GM19452 (cell line): ENCODE measurements at regions not wholly inside any gene's neighbourhood (a gene's known extent, or its start where the extent isn't known, plus 50 kb on each side); places are given as distances from the start of the nearest gene placed in this dataset.
"Not testable (repeated sequence)": the region's sequence is repeated elsewhere in the genome, so short reads cannot be mapped to it uniquely, and the experiment has no call there.

Source experiments
- ATAC-seq: cut with Tn5 transposase; IDR thresholded peaks from one replicate; pipeline ENCODE4 v1.9.1; 2021; ENCODE audit not compliant: unreplicated experiment

DNA sequence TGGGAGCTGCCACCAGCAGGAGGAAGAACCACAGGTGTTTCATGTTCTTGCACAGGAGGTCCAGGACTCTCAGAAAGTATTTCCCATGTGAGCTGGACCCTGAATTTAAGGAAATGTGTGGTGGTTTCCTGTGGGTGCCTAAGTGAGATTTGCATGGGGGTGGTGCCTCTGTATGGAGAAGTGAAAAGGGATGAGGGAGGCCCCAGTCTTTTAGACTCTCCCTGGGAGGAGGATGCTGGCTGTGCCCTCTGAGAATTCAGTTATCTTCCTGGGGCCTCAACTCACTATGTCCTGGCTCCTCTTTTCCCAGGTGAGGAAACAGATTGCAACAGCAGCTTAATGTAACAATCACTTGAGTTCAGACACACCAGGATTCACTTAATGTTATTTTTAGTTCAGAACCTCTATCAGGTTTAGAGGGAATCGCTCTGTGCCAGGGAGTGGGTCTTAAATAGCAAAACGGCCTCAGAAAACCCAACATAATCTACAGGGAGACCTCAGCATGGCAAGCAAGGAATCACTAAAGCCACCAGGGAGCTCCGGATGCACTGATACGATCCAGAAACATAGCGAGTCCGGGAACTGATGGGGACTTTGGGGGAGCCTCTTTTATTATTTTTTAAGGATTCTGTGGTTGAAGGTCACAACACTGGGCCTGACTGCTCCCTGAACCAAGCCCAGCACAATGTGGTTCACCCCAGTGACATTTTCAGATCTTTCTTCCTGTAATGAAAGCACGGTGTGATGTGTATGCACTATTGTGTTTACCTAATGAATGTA is 823.5 kb downstream of the TMEM121 start:
- ATAC-seq, result not testable (repeated sequence)

DNA sequence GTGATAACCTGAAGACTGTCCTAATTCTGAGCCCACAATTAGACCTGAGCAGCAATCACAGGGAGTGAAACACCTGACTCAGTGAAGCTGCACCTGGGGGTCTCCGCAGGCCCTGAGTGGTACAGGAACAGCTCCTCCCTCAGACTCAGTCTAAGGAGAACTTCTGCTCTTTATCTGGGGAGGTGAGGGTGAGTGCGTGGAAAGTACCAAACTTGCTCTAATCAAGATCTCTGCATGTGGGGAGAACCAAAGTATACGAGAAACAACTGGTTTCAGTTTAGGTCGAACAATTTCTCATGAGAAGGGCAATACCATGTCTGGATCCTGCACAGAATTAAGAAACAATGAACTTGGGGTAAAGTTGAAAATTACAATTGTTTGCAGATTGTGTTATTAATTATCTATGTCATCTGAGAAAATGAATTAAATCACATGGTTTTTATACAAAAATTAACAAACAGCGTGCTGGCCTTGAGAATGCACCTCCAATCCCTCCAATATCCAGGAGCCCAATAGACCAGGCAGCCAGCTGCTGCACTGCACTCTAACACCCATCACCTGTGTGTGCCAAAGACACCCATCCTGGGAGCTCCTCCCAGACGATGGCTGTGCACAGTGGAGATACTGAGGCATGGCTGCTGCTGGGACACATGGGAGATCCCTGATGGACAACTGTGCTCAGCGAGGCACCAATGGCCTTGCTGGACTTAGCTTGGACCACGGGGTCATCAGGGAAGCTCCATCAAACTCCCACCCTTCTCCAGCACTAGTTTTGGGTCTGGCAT is 828.8 kb downstream of the TMEM121 start:
- not testable (repeated sequence) for ATAC-seq

DNA sequence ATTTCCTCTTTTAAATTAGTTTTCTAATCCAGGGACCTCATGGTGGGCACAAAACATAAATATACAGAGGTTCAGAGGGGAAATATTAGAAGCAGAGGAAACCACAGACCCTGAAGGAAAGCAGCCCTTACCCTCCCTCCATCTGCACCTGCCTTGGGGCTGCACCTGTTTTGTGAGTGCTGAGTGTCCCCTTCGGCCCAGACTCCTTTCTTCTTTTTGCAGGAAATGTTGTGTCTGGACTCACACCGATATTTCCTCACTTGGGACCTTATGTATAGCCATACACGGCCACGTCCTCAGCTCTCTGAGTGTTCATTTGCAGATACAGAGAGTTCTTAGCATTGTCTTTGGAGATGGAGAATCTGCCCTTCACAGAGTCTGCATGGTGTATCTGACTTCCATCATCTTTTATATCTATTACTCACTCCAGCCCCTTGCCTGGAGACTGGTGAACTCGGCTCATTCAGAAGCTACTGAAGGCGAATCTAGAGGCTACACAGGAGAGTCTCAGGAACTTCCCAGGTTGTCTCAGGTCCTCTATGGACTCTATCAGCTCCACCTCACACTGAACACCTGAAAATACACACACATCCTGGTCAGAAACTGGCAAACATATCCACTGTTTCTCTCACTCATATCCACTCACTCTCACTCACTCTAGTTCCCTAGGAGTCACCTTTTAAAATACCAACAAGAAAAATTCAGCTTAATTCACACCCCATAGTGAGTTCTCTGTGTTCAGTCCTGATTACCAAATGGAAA is 829.7 kb downstream of the TMEM121 start:
- not testable (repeated sequence) for ATAC-seq

DNA sequence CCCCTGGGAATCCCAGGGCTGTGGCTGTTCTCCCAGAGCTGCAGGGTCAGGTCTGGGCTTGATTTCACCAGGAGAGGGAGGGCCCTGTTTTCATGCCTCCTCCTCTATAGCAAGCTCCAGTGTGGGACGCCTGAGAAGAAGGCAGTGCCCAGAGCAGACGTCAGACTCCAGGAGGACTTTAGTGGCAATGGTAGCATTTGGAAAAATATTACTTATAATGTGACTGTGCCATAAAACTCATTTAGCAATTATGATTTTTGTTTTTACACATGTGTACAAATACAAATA is 830.2 kb downstream of the TMEM121 start:
- ATAC-seq, result not testable (repeated sequence)

DNA sequence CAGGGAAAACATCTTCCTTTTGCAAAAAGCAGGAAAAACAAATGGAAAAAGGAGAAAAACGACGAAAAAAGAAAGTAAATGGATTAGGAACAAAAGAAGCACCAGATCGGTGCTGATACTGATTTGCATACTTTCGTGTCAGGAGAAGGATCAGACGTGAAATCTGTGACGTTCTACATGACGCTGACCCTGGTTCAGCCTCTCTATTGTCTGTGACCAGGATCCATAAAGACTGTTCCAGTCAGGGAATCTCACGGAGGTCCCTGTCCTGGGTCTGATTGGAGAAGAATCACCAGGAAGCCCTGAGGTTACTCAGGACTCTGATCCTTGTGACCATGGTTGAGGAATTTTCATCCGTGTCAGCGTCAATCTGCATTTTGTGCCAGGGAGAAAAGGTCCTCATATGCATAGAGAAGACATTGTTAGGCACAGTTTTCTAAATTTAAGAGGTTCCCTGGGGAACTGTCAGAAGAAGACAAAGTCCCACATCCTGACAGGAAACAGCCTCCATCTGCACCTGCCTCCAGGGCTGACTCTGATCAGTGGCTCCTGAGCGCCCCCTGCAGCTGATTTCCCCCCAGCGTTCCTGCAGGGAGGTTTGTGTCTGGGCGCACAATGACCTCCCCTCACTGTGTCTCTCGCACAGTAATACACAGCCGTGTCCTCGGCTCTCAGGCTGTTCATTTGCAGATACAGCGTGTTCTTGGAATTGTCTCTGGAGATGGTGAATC is 832.9 kb downstream of the TMEM121 start:
- ATAC-seq, result not testable (repeated sequence)

DNA sequence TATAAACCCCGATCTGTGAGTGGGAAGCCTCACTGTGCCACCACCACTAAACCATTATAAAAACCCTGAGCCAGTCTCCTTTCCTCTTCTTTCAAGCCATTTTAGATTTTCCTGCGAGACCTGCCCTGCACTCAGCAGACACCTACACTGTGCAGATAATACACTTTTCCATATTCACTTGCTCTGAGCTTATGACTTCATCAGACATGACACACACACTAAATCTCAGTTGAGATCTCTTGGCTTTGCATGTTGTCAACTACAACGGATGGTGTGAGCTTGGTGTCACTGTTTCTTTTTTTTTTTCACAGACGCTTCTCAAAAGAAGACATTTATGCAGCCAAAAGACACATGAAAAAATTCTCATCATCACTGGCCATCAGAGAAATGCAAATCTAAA is 839.0 kb downstream of the TMEM121 start:
- ATAC-seq, result not testable (repeated sequence)

DNA sequence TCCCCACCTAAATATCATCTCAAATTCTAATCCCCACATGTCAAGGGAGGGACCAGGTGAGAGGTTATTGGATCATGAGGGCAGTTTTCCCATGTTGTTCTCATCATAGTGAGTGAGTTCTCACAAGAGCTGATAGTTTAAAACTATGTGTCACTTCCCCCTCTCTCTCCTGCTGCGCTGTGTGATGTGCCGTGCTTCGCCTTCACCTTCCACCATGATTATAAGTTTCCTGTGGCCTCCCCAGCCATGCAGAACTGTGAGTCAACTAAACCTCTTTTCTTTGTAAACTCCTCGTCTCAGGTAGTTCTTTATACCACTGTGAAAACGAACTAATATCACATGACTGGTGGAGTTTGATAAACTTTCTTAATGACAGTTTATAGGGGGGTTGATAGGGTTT is 839.5 kb downstream of the TMEM121 start:
- not testable (repeated sequence) for ATAC-seq

DNA sequence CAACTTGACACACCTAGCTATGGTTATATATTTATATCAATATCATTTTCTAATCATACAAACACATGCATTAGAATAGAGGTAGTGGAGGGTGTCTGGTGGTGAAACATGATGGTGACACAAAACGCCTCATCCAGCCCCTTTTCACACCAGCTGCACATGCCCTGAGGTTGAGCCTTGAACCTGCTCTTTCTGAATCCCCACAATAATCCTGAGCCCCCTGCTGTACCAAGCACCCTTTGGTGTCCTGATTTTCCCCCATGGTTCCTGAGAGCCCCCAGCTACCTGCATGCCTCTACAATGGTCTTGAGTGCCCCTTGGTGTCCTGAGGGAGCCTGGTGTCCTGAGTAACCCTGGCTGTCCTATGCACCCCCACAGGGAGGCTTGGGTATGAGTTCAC is 840.6 kb downstream of the TMEM121 start:
- not testable (repeated sequence) for ATAC-seq

DNA sequence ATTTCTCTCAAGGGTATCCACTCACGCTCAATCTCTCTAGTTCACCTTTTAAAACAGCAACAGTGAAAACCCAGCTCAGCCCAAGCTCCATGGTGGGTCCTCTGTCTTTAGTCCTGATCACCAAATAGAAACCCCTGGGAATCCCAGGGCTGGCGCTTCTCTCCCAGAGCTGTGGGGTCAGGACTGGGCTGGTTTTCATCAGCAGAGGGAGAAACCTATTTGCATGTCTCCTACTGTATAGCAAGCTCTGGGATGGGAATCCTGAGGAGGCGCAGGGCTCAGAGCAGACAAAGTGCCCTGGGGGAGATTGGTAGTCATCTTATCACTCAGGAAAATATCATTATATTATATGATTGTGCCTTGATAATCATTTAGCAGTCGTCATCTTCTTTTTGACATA is 843.1 kb downstream of the TMEM121 start:
- not testable (repeated sequence) for ATAC-seq

DNA sequence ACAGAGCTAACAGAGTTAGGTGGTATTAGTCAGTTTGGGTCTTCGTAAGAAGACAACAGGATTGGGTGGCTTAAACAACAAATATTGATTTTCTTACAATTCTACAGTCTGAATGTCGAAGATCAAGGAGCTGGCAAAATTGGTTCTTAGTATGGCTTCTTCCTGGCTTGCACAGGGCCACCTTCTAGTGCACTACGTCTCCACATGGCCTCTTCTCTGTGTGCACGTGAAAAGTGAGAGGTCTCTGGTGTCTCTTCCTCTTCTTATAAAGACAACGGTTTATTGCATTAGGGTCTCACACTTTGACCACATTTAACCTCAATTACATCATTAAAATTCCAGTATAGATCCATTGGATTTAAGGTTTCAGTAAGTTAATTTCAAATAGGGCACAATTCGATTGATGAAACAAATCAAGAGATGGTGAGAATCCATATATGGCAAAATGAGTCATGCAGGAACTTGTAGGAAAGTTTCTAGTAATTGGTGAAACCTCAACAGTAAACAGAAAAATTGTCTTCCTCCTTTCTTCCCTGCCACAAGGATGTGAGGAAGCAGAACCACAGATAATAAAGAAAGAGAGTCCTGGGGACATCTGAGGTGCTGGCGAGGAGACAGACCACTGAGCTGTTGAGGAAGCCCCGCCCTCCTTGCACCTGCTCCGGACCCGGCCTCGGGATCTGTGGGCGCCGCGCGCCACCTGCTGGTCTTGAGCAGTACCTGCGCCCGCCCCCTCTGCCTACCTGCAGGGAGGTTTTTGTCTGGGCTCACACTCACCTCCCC is 846.7 kb downstream of the TMEM121 start:
- ATAC-seq, result peak; percentile 82

DNA sequence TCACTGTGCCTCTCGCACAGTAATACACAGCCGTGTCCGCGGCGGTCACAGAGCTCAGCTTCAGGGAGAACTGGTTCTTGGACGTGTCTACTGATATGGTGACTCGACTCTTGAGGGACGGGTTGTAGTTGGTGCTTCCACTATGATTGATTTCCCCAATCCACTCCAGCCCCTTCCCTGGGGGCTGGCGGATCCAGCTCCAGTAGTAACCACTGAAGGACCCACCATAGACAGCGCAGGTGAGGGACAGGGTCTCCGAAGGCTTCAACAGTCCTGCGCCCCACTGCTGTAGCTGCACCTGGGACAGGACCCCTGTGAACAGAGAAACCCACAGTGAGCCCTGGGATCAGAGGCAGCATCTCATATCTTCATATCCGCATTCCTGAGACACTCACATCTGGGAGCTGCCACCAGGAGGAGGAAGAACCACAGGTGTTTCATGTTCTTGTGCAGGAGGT is 847.3 kb downstream of the TMEM121 start:
- not testable (repeated sequence) for ATAC-seq

DNA sequence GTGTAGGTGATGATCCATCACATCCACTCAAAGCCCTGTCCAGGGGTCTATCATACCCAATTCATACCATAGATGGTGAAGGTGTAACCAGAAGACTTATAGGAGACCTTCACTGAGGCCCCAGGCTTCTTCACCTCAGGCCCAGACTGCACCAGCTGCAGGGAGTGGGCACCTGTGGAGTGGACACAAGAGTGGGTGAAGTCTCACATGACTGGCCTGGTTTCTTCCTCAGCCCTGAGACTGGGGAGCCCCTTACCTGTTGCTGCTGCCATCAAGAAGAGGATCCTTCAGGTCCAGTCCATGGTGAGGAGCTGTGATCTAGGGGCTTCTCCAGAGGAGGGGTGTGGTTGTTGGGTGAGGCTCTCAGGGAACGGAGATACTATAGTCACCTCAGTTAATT is 851.0 kb downstream of the TMEM121 start:
- no peak for ATAC-seq

DNA sequence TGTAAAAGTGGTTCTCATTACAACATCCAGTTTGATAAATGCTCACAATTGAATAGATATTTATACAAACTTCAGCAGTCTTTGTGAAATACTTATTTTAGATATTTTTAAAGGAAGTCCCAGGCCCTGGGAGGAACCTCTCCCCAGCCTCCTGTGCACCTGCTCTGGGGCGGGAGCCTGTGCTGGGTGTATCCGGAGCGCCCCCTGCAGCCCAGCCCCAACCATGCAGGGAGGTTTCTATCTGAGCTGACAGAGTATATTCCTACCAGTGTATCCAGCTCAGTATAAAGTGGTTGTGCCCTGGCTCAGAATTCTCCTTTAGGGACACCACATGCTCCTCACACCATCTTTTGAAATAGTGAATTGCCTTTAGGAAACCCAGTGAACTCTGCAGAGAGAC is 851.8 kb downstream of the TMEM121 start:
- no peak for ATAC-seq

DNA sequence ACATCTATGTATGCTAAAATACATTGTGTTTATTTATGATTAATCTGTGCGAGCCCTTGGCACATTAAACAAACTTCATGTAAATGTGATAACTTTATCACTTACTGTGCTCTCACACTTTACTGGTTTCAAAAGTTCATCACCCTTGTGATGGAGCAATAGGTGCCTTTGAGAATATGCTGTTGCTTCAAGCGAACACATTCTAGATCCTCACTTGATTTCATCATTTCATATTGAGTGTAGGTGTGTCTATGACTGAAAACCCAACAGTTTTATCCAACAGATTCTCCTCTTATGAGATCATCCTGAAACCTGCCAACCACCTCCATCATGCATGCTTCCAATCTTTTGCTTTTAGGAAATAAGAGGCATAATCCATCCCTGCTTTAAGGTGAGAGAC is 854.4 kb downstream of the TMEM121 start:
- ATAC-seq, result no peak

DNA sequence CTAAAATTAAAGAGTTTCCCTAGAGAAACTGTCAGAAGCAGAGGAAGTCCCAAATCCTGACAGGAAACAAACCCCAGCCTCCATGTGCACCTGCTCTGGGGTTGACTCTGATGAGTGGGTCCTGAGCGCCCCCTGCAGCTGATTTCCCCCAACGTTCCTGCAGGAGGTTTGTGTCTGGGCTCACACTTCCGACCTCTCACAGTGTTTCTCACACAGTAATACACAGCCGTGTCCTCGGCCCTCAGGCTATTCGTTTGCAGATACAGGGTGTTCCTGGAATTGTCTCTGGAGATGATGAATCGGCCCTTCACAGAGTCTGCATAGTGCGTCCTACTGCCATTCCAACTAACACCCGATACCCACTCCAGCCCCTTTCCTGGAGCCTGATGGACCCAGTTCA is 862.8 kb downstream of the TMEM121 start:
- ATAC-seq, result not testable (repeated sequence)

DNA sequence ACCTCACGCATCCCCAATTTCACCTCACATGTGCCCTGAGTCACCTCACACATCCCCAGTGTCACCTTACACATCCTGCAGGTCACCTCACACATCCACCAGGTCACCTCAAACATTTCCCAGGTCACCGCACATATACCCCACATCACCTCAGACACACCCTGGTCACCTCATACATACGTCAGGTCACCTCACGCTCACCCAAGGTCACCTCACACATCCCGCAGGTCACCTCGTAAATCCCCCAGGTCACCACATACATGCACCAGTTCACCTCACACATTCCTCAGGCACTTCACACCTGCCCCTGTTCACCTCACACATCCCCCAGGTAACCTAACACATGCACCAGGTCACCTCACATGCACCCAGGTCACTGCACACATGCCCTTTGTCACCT is 864.0 kb downstream of the TMEM121 start:
- ATAC-seq, result no peak

DNA sequence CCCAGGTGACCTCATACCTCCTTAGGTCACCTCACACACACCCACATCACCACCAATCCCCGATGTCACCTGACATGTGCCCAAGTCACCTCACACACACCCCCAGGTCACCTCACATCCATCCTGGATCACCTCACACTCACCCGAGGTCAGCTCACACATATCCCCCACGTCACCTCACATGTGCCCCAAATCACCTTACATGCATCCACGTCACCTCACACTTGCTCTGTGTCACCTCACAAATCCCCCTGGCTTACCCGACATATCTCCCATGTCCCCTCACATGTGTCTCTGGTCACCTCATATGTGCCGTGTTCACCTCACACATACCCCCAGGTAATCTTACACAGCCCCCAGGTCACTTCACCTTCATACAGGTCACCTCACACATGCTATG is 864.6 kb downstream of the TMEM121 start:
- ATAC-seq, result no peak

DNA sequence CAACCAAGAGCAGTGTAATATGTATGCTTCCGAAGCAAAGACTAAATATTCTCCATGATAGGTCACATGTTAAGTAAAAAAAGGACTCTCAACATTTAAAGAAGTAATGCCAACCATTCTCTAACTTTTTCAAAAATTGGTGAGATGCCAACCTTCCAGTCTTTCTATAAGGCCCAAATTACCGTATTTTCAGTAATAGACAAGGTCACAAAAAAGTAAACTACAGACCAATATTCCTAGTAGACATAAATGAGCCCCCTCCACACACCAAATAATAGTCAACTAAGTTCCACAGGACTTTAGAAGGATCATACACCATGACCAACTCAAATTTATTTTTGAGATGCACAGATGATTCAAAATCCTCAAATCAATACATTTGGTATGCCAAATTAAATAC is 867.4 kb downstream of the TMEM121 start:
- ATAC-seq, result no peak

DNA sequence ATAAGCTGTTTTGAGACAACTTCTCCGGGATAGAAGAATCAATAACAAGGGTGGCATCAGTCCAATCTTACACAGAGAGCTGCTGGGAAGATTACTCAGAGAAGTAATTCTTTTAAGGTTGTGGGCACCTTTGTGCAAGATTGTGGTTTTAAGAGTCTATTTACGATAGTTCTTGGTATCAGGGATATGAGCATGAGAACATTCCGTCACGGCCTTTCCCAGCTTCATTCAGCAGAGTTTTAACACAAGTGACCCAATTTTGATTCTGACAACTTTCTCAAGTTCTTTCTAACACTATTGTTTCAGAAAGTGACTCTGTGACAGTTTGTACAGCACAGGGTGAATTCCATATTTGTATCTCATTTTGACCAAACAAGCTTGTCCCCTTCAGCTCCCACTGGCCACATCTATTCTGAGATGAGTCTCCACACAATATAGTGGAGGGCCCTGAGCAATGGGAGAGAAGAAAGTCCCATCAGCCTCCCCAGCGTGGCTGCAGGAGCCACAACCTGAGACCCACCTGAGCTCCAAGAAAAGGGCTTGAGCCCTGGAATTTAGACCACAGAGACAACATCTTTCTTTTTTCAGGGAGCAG is 869.2 kb downstream of the TMEM121 start:
- ATAC-seq, result no peak

DNA sequence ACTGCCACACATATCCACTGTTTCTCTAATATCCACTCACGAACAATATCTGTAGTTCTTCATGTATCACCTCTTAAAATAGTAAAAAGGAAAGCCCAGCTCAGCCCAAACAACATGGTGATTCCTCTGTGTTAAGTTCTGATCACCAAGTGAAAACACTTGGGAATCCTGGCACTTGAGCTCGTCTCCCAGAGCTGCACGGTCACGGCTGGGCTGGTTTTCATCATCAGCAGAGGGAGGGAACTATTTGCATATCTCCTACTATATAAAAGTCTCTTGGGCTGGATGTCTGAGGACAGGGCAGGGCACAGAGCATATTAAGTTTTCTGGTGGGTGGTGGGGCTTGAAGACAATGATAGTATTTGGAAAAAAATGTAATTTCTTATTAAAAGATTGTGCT is 870.6 kb downstream of the TMEM121 start:
- ATAC-seq, result no peak
